HG03442 (cell line): ENCODE measurements at regions not wholly inside any gene's neighbourhood (a gene's known extent, or its start where the extent isn't known, plus 50 kb on each side); places are given as distances from the start of the nearest gene placed in this dataset.

ENCODE experiments used
- ATAC-seq: cut with Tn5 transposase; IDR thresholded peaks from one replicate; pipeline ENCODE4 v1.9.1; 2021; ENCODE audit warnings: mild to moderate bottlenecking, moderate library complexity; ENCODE audit not compliant: unreplicated experiment

GRCh38 chr3:135779590-135780235 is 185.8 kb upstream of the PPP2R3A start:
- no peak for ATAC-seq

DNA sequence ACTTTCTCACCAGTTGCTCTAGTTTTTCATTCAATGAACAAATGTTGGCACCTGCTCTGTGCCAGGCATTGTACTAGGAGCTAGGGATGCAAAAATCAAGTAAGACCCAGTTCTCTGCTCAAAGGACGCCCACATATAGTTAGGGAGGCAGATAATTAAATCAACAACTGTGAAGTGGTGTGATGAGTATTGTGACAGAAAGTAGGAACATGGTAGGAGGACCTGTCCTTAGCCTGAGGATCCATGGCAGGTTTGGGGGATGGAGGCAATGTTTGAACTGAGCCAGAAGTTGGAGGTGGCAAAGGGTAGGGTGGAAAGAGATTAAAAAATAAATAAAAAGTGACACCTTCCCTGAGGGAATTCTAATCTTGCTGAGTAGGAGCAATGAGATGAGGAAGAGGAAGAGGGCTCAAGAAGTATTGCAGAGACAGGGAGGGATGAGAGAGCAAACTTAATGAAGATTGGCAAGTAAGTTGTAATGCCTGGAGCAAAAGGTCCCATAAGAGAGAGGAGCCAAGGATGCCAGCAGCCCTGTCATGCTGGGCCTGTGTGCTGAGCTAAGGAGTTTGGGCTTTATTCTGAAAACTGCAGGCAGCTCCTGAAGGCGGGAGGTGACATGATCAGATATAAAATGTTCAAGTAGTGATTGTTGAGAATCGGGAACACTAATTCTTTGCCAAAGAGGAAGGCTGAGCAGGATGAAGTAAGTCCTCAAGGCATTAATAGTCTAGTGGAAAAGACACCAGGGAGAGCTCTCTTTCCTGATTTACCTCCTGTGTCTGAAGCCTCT is 184.3 kb upstream of the PPP2R3A start:
- ATAC-seq, result no peak

DNA sequence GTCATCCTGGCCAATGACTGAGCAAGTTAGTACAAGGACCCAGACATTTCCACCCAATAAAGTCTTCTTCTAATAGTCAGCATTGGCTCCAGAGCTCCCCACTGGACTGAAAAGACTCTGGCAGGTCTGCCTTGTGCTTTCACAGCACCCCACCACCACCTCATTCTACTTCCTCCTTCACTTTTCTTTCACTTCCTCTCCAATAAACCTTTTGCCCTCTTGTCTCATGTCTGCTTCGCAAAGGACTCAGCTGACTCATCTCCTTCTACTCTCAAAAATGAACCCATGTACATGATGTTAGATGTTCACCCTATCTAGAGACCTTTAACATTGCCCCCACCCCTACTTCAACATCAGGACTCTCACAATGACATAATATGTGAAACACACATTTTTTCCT is 181.0 kb upstream of the PPP2R3A start:
- ATAC-seq, result peak; percentile 85

GRCh38 chr3:135788146-135788545 is 177.4 kb upstream of the PPP2R3A start:
- ATAC-seq, result no peak

DNA sequence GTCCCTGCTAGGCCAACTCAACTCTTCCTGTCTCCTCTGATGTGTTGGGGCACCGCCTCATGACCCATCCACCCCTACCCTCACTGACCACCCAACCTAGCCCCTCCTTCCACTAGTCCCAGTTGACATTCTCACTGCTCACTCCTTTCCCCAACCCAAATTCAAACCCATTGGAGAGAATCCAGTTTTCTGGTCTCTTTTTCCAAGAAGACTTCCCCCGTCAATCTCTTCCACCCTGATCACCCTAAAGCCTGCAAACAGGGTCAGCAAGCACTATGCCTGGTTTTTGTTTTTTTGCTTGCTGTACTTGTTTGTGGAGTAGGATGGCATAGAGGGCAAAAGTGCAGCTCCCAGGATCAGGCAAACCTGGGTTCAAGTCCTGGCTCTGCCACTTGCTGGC is 176.6 kb upstream of the PPP2R3A start:
- ATAC-seq, result no peak

- ATAC-seq, result no peak
These were observed 173.4 kb upstream of the PPP2R3A start for GRCh38 chr3:135792174-135792573.

- no peak for ATAC-seq
These were observed 172.6 kb upstream of the PPP2R3A start for GRCh38 chr3:135792858-135793475.

- no peak for ATAC-seq
These were observed 165.4 kb upstream of the PPP2R3A start for GRCh38 chr3:135800071-135800549.

- no peak for ATAC-seq
These were observed 164.5 kb upstream of the PPP2R3A start for GRCh38 chr3:135801018-135801417.

DNA sequence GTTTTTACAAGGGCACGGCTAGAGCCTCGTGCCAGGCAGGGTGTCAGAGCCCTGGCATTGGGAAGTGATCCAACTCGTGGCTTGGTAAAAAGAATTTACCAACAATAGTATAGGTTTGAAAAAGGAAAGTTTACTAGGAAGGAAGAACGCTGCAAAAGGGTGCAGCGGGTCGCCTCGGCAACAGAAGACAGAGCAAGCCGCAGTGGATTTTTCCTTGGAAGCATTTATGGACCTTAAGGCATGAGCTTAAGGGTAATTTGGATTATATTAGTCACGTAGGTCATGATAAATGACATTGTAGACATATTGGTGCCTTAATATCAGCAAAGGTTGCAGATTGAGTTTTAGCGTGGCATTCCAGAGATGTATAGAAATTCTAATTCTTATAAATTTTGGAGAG is 163.4 kb upstream of the PPP2R3A start:
- no peak for ATAC-seq

- ATAC-seq, result no peak
These were observed 162.4 kb upstream of the PPP2R3A start for GRCh38 chr3:135803028-135803692.

DNA sequence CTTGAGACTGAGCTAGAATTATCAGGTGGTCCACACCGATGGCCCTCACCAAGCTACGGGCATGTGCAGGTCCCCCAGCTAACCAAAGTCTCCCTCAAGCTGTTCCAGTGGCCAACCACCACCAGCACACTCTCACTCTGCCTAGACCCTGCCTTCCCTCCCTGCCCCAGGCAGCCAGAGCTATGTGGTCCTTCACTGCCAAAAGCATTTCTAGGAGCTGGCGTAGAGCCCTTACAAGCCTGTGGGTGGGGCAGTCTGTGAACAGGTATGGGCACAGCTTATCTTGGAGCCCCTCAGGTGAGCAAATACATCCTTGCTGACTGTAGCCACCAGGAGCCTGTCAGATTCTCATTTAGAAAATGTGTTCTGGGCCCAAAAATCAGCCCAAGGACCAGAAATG is 159.8 kb upstream of the PPP2R3A start:
- no peak for ATAC-seq

DNA sequence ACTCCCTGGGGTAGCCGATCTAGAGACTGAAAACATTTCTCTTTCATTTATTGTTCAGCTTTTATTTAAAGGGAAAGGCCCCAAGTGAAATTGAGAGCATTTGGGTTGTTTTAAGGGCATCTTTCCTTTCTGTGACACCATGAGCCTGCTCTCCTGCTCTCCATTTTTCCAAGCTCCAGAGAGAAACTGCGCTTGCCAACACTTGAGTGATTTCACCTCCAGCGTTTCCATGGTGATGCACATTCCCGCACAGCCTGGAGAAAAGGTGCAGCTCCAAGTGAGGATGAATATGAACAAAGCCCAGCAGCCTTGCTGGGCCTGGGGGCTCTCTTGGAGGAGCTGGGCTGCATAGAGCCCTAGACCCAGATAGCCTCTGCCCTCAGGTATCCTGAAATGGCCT is 159.2 kb upstream of the PPP2R3A start:
- ATAC-seq, result no peak

GRCh38 chr3:135807879-135808278 is 157.6 kb upstream of the PPP2R3A start:
- no peak for ATAC-seq

GRCh38 chr3:135809021-135809634 is 156.4 kb upstream of the PPP2R3A start:
- ATAC-seq, result no peak

DNA sequence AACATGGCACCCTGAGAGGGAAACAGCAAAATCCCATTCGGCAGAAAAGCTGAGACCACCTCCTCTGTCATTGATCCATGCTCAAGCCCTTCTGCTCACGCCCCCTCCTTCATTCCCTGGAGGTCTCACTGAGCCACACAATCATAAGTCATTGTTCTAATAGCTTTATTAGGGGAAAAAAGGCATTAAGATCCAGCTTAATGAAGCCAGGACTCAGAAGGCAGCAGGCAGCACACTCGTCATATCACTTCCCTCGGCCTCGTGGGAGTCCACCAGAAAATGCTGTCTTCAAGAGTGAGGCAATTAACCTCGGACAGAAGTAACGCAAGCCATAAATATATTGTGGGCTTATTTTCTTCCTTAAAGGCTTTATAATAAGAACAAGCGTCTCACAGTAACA is 153.9 kb upstream of the PPP2R3A start:
- no peak for ATAC-seq

DNA sequence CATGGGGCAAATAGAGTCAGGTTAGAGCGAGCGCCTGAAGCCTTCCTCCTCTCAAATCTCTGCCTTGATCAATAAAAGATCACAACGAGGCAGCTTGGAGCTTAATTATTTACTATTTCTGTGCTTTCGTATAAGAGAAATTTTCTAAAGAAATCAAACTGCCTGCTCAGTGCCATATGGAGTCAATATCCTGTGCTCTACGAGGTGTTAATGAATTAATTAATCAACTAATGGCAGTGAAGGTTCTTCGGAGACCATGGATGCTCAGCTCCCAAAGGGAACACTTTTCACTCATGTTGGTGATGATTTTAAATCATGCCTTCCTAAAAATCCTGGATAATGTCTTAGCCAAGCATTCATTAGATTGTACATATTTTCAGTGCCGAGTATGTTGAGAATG is 153.5 kb upstream of the PPP2R3A start:
- ATAC-seq, result no peak

GRCh38 chr3:135834465-135834864 is 131.1 kb upstream of the PPP2R3A start:
- no peak for ATAC-seq

GRCh38 chr3:135837977-135838631 is 127.4 kb upstream of the PPP2R3A start:
- no peak for ATAC-seq

DNA sequence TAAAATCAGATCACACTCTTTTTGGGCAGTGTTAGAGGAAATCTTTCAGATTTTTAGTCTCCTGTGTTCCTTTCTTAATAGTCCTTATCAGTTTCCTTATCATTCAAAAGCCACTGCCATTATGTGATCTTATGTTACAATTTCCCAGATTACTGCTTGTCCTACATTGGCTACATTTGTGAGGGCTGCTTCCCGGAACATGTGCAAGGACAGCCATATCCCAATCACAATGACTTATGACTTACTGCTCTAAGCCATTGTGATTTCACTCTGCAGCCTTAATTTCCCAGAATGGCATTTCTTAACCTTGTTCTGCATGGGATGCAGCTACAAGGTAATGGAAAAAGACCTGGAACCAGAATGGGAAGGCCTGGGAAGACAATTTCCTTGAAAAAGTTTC is 125.1 kb upstream of the PPP2R3A start:
- no peak for ATAC-seq

DNA sequence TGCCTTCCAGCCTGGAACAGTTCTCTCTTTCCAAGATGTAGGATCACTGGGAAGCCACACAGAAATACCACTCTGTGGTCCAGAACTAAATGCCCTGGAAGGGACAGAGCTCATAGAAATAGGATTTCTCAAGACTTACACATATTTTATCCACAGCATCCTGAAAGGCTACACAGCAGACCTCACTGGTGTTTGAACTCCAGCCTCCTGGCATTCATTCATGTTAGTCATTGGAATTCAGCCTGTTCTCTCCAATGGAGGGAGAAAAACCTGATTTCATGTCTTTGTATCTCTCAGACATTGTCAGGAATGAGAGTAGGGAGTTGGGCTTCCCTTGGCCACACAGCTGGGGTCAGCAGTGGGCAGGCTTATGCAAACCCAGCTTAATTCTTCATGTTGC is 121.1 kb upstream of the PPP2R3A start:
- ATAC-seq, result no peak
